ENCODE measurements at regions not wholly inside any gene's neighbourhood (a gene's known extent, or its start where the extent isn't known, plus 50 kb on each side); places are given as distances from the start of the nearest gene placed in this dataset.
"Not testable (repeated sequence)": the region's sequence is repeated elsewhere in the genome, so short reads cannot be mapped to it uniquely, and the experiment has no call there.

DNA sequence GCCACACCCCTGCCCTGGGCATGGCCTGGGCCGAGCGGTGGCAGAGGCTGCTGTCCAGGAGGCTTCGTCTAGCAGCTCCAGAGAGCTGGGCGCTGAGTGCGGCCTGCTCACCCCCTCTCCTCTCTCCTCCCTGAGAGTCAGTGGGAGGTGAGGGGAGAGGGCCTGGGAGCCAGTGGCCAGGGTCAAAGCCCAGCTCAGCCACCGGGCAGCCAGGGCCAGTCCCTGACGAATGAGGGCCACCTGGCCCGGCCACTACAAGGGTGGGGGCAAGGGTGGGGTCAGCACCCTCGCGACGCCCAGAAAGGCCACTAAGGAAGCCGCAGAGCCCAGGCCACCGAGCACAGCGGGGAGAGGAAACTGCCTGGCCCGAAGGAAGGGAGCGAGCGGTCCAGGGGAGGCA, 131.7 kb downstream of the FAM53A start:
- Histone ChIP-seq H3K9me3 (ENCODE audit: control extremely low read depth in 1 of 5, control insufficient read depth in 4 of 5, insufficient read depth in 2 of 5, low read depth in 1 of 5, low read length in 4 of 5) (no peaks in the 10 kb centered on the region), H3K4me1 (ENCODE audit: control extremely low read depth in 1 of 4, control insufficient read depth in 4 of 4, insufficient read depth in 4 of 4, low read length in 3 of 4) (peaks cover 0 to 10% (median 1%) of the 10 kb centered on the region in 4 experiments), H3K4me3 (ENCODE audit: control insufficient read depth in 1 of 7, extremely low read depth in 1 of 7, insufficient read depth in 4 of 7, low read depth in 2 of 7, low read length in 6 of 7) (no peak overlapping the region), H3K27me3 (replicated peaks in 2 of 5; ENCODE audit: control insufficient read depth in 4 of 5, insufficient read depth in 5 of 5, low read length in 4 of 5) (peaks cover 0 to 43% (median 4%) of the 10 kb centered on the region in 5 experiments), H3K36me3 (ENCODE audit: control insufficient read depth in 4 of 4, insufficient read depth in 4 of 4, low read length in 3 of 4) (no peaks in the 10 kb centered on the region), H3K27ac (ENCODE audit: insufficient read depth in 1 of 2, low read depth in 1 of 2, low read length in 2 of 2, poor library complexity in 1 of 2, severe bottlenecking in 2 of 2) (no peak overlapping the region)
- DNase-seq = no peak
- ChIA-PET CTCF (interaction anchor here (1.2 kb wide), 1 partner anchor 11 kb away, joined by 3 read pairs; no protein-coding TSS in a partner anchor), POLR2A (no interaction called here)
- WGBS (ENCODE audit: insufficient coverage) = 92% methylated on average over 11 of the region's 17 CpGs

DNA sequence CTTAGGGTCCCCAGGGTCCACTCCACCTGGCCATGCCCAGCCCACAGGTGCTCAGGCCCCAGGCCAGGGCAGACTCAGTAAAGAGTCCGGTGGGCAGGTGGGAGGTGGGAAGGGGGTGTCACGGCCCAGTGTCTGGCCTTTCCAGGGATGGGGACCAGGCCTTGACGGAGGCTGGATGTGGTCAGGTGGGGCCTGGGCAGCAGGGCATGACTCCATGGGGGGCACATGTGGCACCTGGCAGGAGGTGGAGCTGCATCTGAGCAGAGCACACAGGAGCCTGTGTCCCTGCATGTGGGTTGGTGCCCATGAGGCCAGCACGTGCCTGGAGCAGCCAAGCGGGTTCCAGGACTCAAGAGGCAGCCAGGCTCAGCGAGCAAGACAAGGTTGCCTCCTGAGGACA, 132.9 kb downstream of the FAM53A start:
- peaks cover 0 to 10% (median 3%) of the 10 kb centered on the region in 4 experiments for H3K4me1 ChIP-seq (ENCODE audit: control extremely low read depth in 1 of 4, control insufficient read depth in 4 of 4, insufficient read depth in 4 of 4, low read length in 3 of 4)
- no peak overlapping the region for H3K4me3 ChIP-seq (ENCODE audit: control insufficient read depth in 1 of 7, extremely low read depth in 1 of 7, insufficient read depth in 4 of 7, low read depth in 2 of 7, low read length in 6 of 7)
- no peak overlapping the region for H3K27ac ChIP-seq (ENCODE audit: insufficient read depth in 1 of 2, low read depth in 1 of 2, low read length in 2 of 2, poor library complexity in 1 of 2, severe bottlenecking in 2 of 2)
- no peaks in the 10 kb centered on the region for H3K9me3 ChIP-seq (ENCODE audit: control extremely low read depth in 1 of 5, control insufficient read depth in 4 of 5, insufficient read depth in 2 of 5, low read depth in 1 of 5, low read length in 4 of 5)
- ChIA-PET CTCF (interaction anchor here (0.9 kb wide), 1 partner anchor 14 kb away, joined by 3 read pairs; no protein-coding TSS in a partner anchor), POLR2A (no interaction called here)
- H3K36me3 ChIP-seq (ENCODE audit: control insufficient read depth in 4 of 4, insufficient read depth in 4 of 4, low read length in 3 of 4) = no peaks in the 10 kb centered on the region
- WGBS (ENCODE audit: insufficient coverage) = 89% methylated on average over 3 of the region's 6 CpGs
- peaks cover 0 to 30% (median 2%) of the 10 kb centered on the region in 5 experiments for H3K27me3 ChIP-seq (replicated peaks in 2 of 5; ENCODE audit: control insufficient read depth in 4 of 5, insufficient read depth in 5 of 5, low read length in 4 of 5)
- DNase-seq = no peak

DNA sequence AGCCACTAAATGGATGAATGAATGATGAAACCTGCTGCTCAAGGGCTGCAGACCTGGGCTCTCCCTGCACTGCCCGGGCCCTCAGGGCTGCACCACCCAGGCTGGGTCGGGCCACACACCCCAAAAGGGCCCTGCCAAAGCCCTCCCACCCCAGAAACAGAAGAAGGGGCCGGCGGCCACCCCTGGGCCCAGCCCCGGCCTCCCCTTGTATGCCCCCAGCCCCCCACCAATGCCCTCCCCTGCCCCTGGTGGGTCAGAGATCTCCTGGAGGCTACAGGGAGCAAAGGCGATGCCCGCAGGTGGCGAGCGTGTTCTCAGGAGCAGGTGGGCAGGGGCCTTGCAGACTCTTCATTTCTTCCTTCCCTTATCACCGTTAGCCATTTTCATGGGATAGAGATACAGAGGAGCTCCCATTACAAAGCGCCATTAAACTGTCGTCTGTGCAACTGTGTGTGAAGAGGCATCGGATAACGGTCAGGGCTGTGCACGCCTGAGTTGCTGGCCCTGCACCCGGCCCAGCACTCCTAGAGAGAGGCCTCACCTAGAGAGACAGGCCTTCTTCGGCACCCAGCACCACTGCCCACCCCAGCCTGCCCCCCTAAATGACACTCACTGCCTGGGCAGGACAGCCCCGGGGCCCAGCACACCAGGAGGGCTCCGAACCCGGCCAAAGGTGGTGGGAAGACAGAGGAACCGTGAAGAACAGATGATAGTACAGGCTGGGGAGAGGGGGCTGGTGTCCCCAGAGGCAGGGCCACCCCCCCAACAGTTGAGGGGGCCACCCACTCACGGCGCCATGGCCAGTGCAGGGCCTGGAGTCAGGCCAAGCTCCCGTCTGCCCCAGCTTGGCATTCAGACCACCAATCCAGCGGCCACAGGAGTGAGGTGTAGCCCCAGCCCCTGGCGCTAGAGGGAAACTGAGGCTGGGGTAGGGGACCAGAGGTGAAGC, 133.7 kb downstream of the FAM53A start:
- Histone ChIP-seq H3K27me3 (replicated peaks in 2 of 5; ENCODE audit: control insufficient read depth in 4 of 5, insufficient read depth in 5 of 5, low read length in 4 of 5) (peaks cover 0 to 22% (median under 1%) of the 10 kb centered on the region in 5 experiments), H3K27ac (ENCODE audit: insufficient read depth in 1 of 2, low read depth in 1 of 2, low read length in 2 of 2, poor library complexity in 1 of 2, severe bottlenecking in 2 of 2) (no peak overlapping the region), H3K36me3 (ENCODE audit: control insufficient read depth in 4 of 4, insufficient read depth in 4 of 4, low read length in 3 of 4) (no peaks in the 10 kb centered on the region), H3K9me3 (ENCODE audit: control extremely low read depth in 1 of 5, control insufficient read depth in 4 of 5, insufficient read depth in 2 of 5, low read depth in 1 of 5, low read length in 4 of 5) (no peaks in the 10 kb centered on the region), H3K4me1 (ENCODE audit: control extremely low read depth in 1 of 4, control insufficient read depth in 4 of 4, insufficient read depth in 4 of 4, low read length in 3 of 4) (peaks cover 0 to 10% (median 3%) of the 10 kb centered on the region in 4 experiments), H3K4me3 (ENCODE audit: control insufficient read depth in 1 of 7, extremely low read depth in 1 of 7, insufficient read depth in 4 of 7, low read depth in 2 of 7, low read length in 6 of 7) (no peak overlapping the region)
- ChIA-PET CTCF (interaction anchor here (1.0 to 1.9 kb wide), 3 partner anchors 12 to 196 kb away, joined by 3 to 5 read pairs (median 5); no protein-coding TSS in a partner anchor), POLR2A (no interaction called here)
- 88% methylated on average over 18 of the region's 26 CpGs for WGBS (ENCODE audit: insufficient coverage)
- no peak for DNase-seq

DNA sequence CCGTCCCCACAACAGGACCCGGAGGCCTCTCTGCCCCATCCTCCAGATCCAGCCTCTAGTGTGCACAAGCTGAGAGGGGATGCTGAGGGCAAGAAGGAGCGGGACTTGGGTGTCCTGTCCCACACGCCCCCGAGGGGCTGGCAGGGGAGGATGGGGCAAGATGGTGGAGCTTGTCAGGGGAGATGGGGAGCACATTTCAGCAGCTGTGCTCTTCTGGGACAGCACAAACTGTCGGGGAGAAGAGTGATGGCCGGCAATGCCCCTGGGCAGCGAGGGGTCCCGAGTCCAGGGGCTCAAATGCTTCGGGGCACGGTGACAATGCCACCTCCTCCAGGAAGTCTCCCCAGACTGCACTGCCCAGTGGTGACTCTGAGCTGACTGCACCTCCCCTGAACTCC, 134.5 kb downstream of the FAM53A start:
- CTCF ChIA-PET = interaction anchor here (1.0 to 1.9 kb wide), 5 partner anchors 13 to 195 kb away, joined by 3 to 5 read pairs (median 3); no protein-coding TSS in a partner anchor

DNA sequence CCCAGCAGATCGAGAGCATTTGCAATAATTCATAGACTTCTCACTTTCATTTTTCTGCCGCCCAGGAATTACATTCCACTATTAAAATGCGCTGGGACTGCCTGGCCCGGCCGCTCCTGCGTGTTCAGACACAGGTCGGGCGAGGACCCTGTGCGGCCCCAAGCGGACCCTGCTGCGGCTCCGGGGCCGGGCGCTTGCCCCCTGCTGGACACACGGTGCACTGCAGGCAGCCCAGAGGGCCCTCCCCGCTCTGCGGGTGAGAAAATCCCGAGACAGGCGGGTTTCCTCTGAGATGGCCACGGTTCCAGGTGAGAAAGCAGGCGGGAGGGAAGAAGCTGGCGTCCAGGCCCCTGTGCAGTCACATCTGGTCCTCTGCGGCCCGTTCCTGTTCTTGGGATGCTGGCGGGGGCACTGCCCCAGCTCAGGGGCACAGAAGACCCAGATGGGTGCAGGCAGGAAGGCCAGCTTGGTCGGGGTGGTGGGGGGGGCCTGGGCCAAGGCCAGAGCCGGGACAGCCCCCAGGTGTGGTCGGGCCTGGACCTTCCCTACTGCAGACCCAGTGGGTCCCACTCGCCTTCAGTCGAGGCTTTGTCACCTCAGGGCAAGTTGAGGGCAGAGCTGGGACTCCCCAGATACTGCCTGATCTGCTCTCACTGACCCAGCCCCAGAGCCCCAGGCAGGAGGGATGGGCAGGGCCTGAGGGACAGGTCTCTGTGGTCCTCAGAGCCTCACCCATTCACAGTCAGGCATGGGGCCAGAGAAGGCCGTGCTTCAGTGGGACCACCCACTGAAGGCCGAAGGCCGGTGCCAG, 135.1 kb downstream of the FAM53A start:
- POLR2A ChIA-PET; H3K4me3 ChIP-seq (ENCODE audit: control insufficient read depth in 1 of 7, extremely low read depth in 1 of 7, insufficient read depth in 4 of 7, low read depth in 2 of 7, low read length in 6 of 7); H3K9me3 ChIP-seq (ENCODE audit: control extremely low read depth in 1 of 5, control insufficient read depth in 4 of 5, insufficient read depth in 2 of 5, low read depth in 1 of 5, low read length in 4 of 5); H3K27ac ChIP-seq (ENCODE audit: insufficient read depth in 1 of 2, low read depth in 1 of 2, low read length in 2 of 2, poor library complexity in 1 of 2, severe bottlenecking in 2 of 2); H3K36me3 ChIP-seq (ENCODE audit: control insufficient read depth in 4 of 4, insufficient read depth in 4 of 4, low read length in 3 of 4): not testable (repeated sequence)
- 10% methylated on average over 22 of the region's 33 CpGs for whole genome bisulfite sequencing (ENCODE audit: insufficient coverage)
- Histone ChIP-seq H3K4me1 (ENCODE audit: control extremely low read depth in 1 of 4, control insufficient read depth in 4 of 4, insufficient read depth in 4 of 4, low read length in 3 of 4) (peaks cover 0 to 17% (median 10%) of the 10 kb centered on the region in 4 experiments), H3K27me3 (replicated peaks in 2 of 5; ENCODE audit: control insufficient read depth in 4 of 5, insufficient read depth in 5 of 5, low read length in 4 of 5) (peaks cover 0 to 14% (median 0%) of the 10 kb centered on the region in 5 experiments)
- peak in 2 of 3 donors; percentile 40 to 48 for DNase-seq
- CTCF ChIA-PET = interaction anchor here (0.6 to 1.9 kb wide), 9 partner anchors 14 to 195 kb away, joined by 3 to 5 read pairs (median 3); no protein-coding TSS in a partner anchor

More for the DNA sequence above, 134.5 kb downstream of the FAM53A start:
- Histone ChIP-seq H3K4me1 (ENCODE audit: control extremely low read depth in 1 of 4, control insufficient read depth in 4 of 4, insufficient read depth in 4 of 4, low read length in 3 of 4) (peaks cover 0 to 14% (median 8%) of the 10 kb centered on the region in 4 experiments), H3K9me3 (ENCODE audit: control extremely low read depth in 1 of 5, control insufficient read depth in 4 of 5, insufficient read depth in 2 of 5, low read depth in 1 of 5, low read length in 4 of 5) (no peaks in the 10 kb centered on the region), H3K27me3 (replicated peaks in 2 of 5; ENCODE audit: control insufficient read depth in 4 of 5, insufficient read depth in 5 of 5, low read length in 4 of 5) (peaks cover 0 to 15% (median 0%) of the 10 kb centered on the region in 5 experiments), H3K4me3 (ENCODE audit: control insufficient read depth in 1 of 7, extremely low read depth in 1 of 7, insufficient read depth in 4 of 7, low read depth in 2 of 7, low read length in 6 of 7) (no peak overlapping the region), H3K27ac (ENCODE audit: insufficient read depth in 1 of 2, low read depth in 1 of 2, low read length in 2 of 2, poor library complexity in 1 of 2, severe bottlenecking in 2 of 2) (no peak overlapping the region), H3K36me3 (ENCODE audit: control insufficient read depth in 4 of 4, insufficient read depth in 4 of 4, low read length in 3 of 4) (no peaks in the 10 kb centered on the region)
- POLR2A ChIA-PET = no interaction called here
- DNase-seq = no peak
- 98% methylated on average over 6 of the region's 11 CpGs for WGBS (ENCODE audit: insufficient coverage)

DNA sequence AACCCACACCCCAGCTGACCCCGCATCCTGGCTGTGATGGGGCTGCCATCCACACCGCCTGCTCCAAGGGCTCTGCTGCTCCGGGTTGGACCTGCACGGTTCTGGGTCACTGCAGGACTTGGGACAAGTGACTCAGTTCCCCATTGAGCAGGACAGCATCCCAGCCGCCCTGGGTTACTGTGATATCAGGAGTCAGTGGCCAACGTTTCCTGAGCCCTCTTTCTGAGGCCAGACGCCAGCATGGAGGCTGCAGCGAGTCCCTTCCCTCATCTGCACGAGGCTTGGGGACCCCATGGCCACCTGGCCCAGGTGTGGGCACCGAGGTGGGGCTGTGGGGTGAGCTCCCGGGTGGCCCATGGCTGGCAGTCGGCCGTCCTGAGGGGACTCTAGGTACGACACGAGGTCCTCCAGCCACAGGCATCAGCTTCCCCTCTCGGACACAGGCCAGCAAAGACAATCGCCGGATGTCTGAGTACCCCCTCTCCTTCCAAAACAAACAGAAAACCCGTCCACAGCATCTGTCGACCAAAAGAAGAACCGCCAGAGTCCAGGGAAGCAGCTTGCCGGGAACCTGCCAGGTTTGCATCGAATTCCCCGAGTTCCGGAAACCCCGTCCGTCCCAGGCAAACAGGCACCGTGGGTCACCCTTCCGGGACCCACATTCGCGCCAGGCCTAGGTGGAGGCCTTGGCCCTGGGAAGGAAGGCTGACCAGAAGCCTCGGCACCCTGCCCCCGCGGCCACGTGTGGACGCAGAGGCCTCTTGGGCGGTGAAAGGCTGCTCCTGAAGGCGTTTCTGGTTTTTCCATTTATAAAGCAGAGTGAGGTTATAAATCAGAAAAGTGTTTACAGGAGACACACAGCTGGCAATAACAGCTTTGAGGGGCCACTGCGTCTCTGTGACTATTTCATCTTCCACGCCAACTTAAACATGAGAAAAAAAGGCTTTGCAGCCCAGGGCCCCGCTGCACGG, 136.0 kb downstream of the FAM53A start:
- H3K4me1 ChIP-seq (ENCODE audit: control extremely low read depth in 1 of 4, control insufficient read depth in 4 of 4, insufficient read depth in 4 of 4, low read length in 3 of 4) = peaks cover 0 to 17% (median 10%) of the 10 kb centered on the region in 4 experiments
- no peaks in the 10 kb centered on the region for H3K36me3 ChIP-seq (ENCODE audit: control insufficient read depth in 4 of 4, insufficient read depth in 4 of 4, low read length in 3 of 4)
- 87% methylated on average over 32 of the region's 42 CpGs for WGBS (ENCODE audit: insufficient coverage)
- ChIA-PET CTCF (interaction anchor here (0.6 to 1.9 kb wide), 6 partner anchors 15 to 190 kb away, joined by 3 to 5 read pairs (median 3); no protein-coding TSS in a partner anchor), POLR2A (no interaction called here)
- H3K4me3 ChIP-seq (ENCODE audit: control insufficient read depth in 1 of 7, extremely low read depth in 1 of 7, insufficient read depth in 4 of 7, low read depth in 2 of 7, low read length in 6 of 7) = no peak overlapping the region
- H3K27me3 ChIP-seq (replicated peaks in 2 of 5; ENCODE audit: control insufficient read depth in 4 of 5, insufficient read depth in 5 of 5, low read length in 4 of 5) = peaks cover 0 to 14% (median 0%) of the 10 kb centered on the region in 5 experiments
- DNase-seq = no peak
- no peaks in the 10 kb centered on the region for H3K9me3 ChIP-seq (ENCODE audit: control extremely low read depth in 1 of 5, control insufficient read depth in 4 of 5, insufficient read depth in 2 of 5, low read depth in 1 of 5, low read length in 4 of 5)
- H3K27ac ChIP-seq (ENCODE audit: insufficient read depth in 1 of 2, low read depth in 1 of 2, low read length in 2 of 2, poor library complexity in 1 of 2, severe bottlenecking in 2 of 2) = no peak overlapping the region
